Endothelial cell (in vitro differentiated cells): ENCODE measurements at regions not wholly inside any gene's neighbourhood (a gene's known extent, or its start where the extent isn't known, plus 50 kb on each side); places are given as distances from the start of the nearest gene placed in this dataset.

ENCODE experiments used
- DNase-seq: peaks from one replicate; pipeline ENCODE4 v3.0.0; 2021; ENCODE audit warnings: low spot score
- H3K27ac Mint-ChIP-seq: one replicate; pipeline ENCODE4 v1.8.0; 2021; ENCODE audit warnings: mixed read lengths, inconsistent platforms; ENCODE audit not compliant: unreplicated experiment
- H3K27me3 Mint-ChIP-seq: one replicate; pipeline ENCODE4 v1.8.0; 2021; ENCODE audit warnings: mild to moderate bottlenecking, moderate library complexity, mixed read lengths, inconsistent platforms; ENCODE audit not compliant: unreplicated experiment
- H3K36me3 Mint-ChIP-seq: one replicate; pipeline ENCODE4 v1.8.0; 2021; ENCODE audit warnings: mild to moderate bottlenecking, low read depth, mixed read lengths, inconsistent platforms; ENCODE audit not compliant: unreplicated experiment
- H3K4me1 Mint-ChIP-seq: one replicate; pipeline ENCODE4 v1.8.0; 2021; ENCODE audit warnings: mild to moderate bottlenecking, mixed read lengths, inconsistent platforms; ENCODE audit not compliant: unreplicated experiment
- H3K4me3 Mint-ChIP-seq: one replicate; pipeline ENCODE4 v1.8.0; 2021; ENCODE audit warnings: mild to moderate bottlenecking, mixed read lengths, inconsistent platforms; ENCODE audit not compliant: unreplicated experiment
- H3K9me3 Mint-ChIP-seq: one replicate; pipeline ENCODE4 v1.8.0; 2021; ENCODE audit warnings: mixed read lengths, inconsistent platforms; ENCODE audit not compliant: unreplicated experiment
- TF ChIP-seq, protein P1 (sequence below): fragments of 200-600 bp; sonication (generic); IDR thresholded peaks from one replicate; pipeline ENCODE4 v1.5.0; 2021; ENCODE audit warnings: antibody characterized with exemption; ENCODE audit not compliant: unreplicated experiment

DNA sequence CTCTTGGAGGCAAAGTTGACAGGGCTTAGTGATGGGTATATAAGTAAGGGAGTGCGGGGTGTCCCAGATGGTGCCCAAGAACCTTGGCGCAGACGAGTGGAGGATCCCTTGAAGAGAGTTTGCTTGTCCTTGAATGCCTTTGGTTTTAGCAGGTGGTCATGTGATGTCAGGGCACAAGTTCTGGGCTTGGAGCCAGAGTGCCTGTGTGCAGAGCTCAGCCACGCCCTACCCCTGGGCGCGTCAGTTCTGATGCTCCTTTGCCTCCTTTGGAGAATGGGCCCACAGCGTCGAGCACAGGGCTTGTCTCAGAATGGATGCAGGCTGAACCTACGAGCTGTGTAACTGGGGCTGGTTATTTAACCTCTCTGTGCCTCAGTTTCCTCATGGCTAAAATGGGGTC, 412.2 kb upstream of the EEF2KMT start:
- H3K27me3 Mint-ChIP-seq, result peaks cover 5% of the 10 kb centered on the region
- H3K36me3 Mint-ChIP-seq, result peaks cover 3% of the 10 kb centered on the region
- H3K27ac Mint-ChIP-seq, result no peak overlapping the region
- no peak for DNase-seq
- no peaks in the 10 kb centered on the region for H3K4me1 Mint-ChIP-seq
- H3K9me3 Mint-ChIP-seq, result no peaks in the 10 kb centered on the region
- H3K4me3 Mint-ChIP-seq, result no peak overlapping the region
- TF ChIP-seq, protein P1, sequence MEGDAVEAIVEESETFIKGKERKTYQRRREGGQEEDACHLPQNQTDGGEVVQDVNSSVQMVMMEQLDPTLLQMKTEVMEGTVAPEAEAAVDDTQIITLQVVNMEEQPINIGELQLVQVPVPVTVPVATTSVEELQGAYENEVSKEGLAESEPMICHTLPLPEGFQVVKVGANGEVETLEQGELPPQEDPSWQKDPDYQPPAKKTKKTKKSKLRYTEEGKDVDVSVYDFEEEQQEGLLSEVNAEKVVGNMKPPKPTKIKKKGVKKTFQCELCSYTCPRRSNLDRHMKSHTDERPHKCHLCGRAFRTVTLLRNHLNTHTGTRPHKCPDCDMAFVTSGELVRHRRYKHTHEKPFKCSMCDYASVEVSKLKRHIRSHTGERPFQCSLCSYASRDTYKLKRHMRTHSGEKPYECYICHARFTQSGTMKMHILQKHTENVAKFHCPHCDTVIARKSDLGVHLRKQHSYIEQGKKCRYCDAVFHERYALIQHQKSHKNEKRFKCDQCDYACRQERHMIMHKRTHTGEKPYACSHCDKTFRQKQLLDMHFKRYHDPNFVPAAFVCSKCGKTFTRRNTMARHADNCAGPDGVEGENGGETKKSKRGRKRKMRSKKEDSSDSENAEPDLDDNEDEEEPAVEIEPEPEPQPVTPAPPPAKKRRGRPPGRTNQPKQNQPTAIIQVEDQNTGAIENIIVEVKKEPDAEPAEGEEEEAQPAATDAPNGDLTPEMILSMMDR, result no peak

DNA sequence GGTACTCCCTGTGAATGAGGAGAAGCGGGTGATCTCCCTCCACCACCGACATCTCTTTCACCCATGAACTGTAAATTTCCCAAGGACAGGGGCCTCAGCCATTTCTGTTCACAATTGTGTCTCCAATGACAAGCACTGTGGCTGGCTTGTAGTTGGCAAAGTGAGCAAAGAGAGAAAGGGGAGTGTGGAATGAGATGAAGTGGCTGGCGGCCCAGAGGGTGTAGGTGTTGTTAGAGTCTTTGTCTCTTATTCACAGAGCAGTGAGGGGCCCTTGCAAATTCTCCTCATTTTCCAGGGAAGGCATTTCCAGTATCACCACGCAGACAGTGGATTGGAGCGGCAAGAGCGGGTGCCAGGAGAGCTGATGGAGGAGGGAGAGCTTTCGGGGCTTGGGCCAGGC, 411.7 kb upstream of the EEF2KMT start:
- TF ChIP-seq, protein P1, result no peak
- Mint-ChIP-seq H3K4me3 (no peak overlapping the region), H3K9me3 (no peaks in the 10 kb centered on the region), H3K27me3 (peaks cover 5% of the 10 kb centered on the region), H3K36me3 (peaks cover 3% of the 10 kb centered on the region), H3K4me1 (no peaks in the 10 kb centered on the region), H3K27ac (no peak overlapping the region)
- no peak for DNase-seq

DNA sequence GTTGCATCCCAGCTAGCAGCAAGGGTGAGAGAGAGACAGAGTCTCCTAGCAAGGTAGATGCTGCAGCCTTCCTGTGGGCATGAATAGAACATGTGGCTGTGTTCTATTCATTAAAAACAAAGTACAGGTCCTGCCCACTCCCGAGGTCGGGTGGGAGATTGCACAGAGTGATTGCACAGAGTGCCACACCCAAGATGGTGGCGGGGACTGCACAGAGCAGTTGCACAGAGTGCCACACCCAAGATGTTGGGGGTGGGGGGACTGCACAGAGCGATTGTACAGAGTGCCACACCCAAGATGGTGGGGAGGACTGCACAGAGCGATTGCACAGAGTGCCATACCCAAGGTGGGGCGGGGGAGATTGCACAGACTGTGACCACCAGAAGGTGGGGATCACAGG, 410.8 kb upstream of the EEF2KMT start:
- peaks cover 3% of the 10 kb centered on the region for H3K36me3 Mint-ChIP-seq
- TF ChIP-seq, protein P1, result no peak
- no peaks in the 10 kb centered on the region for H3K9me3 Mint-ChIP-seq
- H3K27me3 Mint-ChIP-seq, result peaks cover 5% of the 10 kb centered on the region
- H3K4me3 Mint-ChIP-seq, result no peak overlapping the region
- no peaks in the 10 kb centered on the region for H3K4me1 Mint-ChIP-seq
- no peak overlapping the region for H3K27ac Mint-ChIP-seq
- no peak for DNase-seq

DNA sequence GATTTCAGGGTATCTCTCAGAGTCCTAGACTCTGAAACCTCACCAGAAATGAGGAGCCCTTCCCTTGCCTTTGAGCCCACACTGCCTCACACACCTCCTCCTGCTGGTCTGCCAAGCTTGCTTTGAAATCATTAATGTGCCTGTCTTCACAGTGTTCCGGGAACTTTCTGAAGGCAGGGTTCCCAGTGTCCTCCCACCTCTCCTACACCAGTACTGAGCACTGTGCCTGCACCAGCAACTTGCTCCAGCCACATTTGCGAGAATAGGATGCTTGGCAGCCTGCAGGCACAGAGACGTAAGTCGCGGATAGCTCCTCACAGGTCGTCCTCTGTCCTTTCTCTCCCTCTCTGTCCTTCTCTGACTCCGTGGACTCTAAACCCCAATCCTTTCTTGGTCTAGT, 408.4 kb upstream of the EEF2KMT start:
- H3K4me3 Mint-ChIP-seq, result no peak overlapping the region
- TF ChIP-seq, protein P1, result no peak
- H3K27me3 Mint-ChIP-seq, result peaks cover 5% of the 10 kb centered on the region
- peaks cover 3% of the 10 kb centered on the region for H3K36me3 Mint-ChIP-seq
- H3K27ac Mint-ChIP-seq, result no peak overlapping the region
- DNase-seq, result no peak
- no peaks in the 10 kb centered on the region for H3K4me1 Mint-ChIP-seq
- no peaks in the 10 kb centered on the region for H3K9me3 Mint-ChIP-seq

DNA sequence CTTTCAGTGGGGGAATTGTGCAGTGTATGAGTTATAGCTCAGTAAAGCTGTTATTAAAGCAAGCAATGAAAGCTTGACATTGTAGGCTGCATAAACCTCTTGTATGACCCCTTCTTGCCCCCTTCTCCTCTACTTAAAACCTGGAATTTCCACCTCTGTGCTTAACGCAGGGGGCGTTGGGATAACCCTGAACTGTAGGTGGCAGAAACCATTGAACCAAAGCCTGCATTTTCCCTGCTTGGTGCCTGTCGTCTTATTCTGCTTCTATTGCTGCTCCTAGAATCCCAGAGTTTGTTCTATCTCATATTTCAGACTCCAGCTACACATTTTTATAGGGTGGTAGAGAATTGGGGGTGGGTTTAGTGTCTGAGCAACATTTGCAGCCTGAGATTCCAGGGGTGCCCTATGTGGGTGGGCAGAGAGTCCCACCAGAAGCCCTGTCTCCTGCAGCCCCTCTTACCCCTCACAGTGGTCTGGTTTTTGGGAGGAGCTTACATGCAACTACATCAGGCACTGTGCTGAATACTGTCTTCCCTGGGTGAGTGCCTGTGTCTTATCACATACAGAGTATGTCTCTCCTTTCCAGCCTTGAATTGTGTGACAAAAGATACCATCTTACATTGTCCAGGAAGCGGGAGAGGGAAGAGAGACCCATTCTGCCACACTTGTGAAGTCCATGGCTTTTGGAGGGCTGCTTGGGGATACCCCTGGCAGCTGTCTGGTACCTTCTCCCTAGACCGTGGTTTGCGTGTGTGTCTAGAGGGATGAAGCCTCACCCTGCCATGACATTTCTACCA, 407.7 kb upstream of the EEF2KMT start:
- no peak for DNase-seq
- no peaks in the 10 kb centered on the region for H3K9me3 Mint-ChIP-seq

More for the DNA sequence above, 407.7 kb upstream of the EEF2KMT start:
- no peak overlapping the region for H3K4me3 Mint-ChIP-seq
- H3K27me3 Mint-ChIP-seq, result peaks cover 5% of the 10 kb centered on the region
- H3K27ac Mint-ChIP-seq, result no peak overlapping the region
- H3K36me3 Mint-ChIP-seq, result peaks cover 3% of the 10 kb centered on the region
- no peaks in the 10 kb centered on the region for H3K4me1 Mint-ChIP-seq
- TF ChIP-seq, protein P1, result no peak
